ENCODE measurements at regions not wholly inside any gene's neighbourhood (a gene's known extent, or its start where the extent isn't known, plus 50 kb on each side); places are given as distances from the start of the nearest gene placed in this dataset.

- Histone ChIP-seq H3K36me3 (ENCODE audit: insufficient read depth, low read length) (no peaks in the 10 kb centered on the region), H3K4me3 (ENCODE audit: low read length) (no peak overlapping the region), H3K27ac (ENCODE audit: low read depth in 1 of 2, low read length in 2 of 2) (no peak overlapping the region), H3K27me3 (ENCODE audit: control insufficient read depth in 1 of 2, insufficient read depth in 2 of 2, low read length in 2 of 2) (peaks cover 0 to 2% of the 10 kb centered on the region in 2 experiments), H3K4me1 (ENCODE audit: insufficient read depth, low read length) (no peaks in the 10 kb centered on the region), H3K9me3 (ENCODE audit: control insufficient read depth in 1 of 2, insufficient read depth in 1 of 2, low read length in 2 of 2) (no peaks in the 10 kb centered on the region)
- Mint-ChIP-seq H3K27ac (no peak overlapping the region), H3K27me3 (peaks cover 4% of the 10 kb centered on the region), H3K9me3 (no peaks in the 10 kb centered on the region), H3K36me3 (ENCODE audit: low read depth) (no peaks in the 10 kb centered on the region), H3K4me1 (ENCODE audit: low read depth) (no peaks in the 10 kb centered on the region), H3K4me3 (no peak overlapping the region)
- TF ChIP-seq, protein P1, sequence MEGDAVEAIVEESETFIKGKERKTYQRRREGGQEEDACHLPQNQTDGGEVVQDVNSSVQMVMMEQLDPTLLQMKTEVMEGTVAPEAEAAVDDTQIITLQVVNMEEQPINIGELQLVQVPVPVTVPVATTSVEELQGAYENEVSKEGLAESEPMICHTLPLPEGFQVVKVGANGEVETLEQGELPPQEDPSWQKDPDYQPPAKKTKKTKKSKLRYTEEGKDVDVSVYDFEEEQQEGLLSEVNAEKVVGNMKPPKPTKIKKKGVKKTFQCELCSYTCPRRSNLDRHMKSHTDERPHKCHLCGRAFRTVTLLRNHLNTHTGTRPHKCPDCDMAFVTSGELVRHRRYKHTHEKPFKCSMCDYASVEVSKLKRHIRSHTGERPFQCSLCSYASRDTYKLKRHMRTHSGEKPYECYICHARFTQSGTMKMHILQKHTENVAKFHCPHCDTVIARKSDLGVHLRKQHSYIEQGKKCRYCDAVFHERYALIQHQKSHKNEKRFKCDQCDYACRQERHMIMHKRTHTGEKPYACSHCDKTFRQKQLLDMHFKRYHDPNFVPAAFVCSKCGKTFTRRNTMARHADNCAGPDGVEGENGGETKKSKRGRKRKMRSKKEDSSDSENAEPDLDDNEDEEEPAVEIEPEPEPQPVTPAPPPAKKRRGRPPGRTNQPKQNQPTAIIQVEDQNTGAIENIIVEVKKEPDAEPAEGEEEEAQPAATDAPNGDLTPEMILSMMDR (IDR thresholded peaks at IDR 0.05), result no peak
- intact Hi-C loops (cut with DNase I, micrococcal nuclease), result no loop called here
- no peak for ATAC-seq (ENCODE audit: poor library complexity)
- CTCF ChIA-PET, result no interaction called here
- no peak for DNase-seq
- POLR2A ChIA-PET, result no interaction called here
Measured at GRCh38 chr2:236858661-236859060, 227.0 kb upstream of the COPS8 start.

GRCh38 chr2:236859908-236860307 lies 225.8 kb upstream of the COPS8 start:
- CTCF ChIA-PET, result no interaction called here

DNA sequence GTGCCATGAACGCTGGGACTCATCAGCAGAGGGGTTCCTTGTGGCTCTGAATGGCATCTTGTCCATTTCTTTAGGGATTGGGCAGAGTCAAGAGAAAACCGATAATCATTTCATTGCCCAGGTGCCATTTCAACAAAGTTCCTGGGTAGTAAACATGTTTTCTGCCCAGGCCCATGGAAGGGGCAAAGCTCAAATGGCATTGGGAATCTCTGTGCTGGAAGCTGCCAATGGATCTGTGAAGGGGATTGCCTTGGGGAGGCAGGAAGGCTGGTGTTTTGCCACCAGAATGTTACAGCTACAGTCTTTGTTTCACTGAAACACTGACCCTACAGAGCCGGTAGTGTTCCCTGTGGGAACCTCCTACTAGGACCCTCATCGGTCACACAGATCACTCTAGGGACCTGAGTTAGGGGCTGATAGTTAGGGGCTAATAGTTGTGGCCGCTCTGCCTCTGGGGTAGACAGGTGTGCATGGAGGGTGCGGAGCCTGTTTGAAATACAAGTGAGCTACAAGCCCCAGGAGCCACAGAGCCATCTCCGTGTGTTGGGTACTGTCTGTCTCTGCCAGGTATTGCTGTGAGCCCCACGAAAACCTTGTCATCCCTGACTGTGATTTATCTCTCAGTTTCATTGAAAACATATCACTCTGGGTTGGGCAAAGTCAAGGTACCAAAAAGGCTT lies 224.4 kb upstream of the COPS8 start:
- Histone ChIP-seq H3K9me3 (ENCODE audit: control insufficient read depth in 1 of 2, insufficient read depth in 1 of 2, low read length in 2 of 2) (no peaks in the 10 kb centered on the region), H3K4me3 (ENCODE audit: low read length) (no peak overlapping the region), H3K4me1 (ENCODE audit: insufficient read depth, low read length) (no peaks in the 10 kb centered on the region), H3K27me3 (ENCODE audit: control insufficient read depth in 1 of 2, insufficient read depth in 2 of 2, low read length in 2 of 2) (no peaks in the 10 kb centered on the region), H3K36me3 (ENCODE audit: insufficient read depth, low read length) (no peaks in the 10 kb centered on the region), H3K27ac (ENCODE audit: low read depth in 1 of 2, low read length in 2 of 2) (no peak overlapping the region)
- peaks cover 2% of the 10 kb centered on the region for H3K9me3 Mint-ChIP-seq
- CTCF ChIA-PET, result no interaction called here
- no peak for DNase-seq
- TF ChIP-seq, protein P1 (IDR thresholded peaks at IDR 0.05), result no peak
- no peaks in the 10 kb centered on the region for H3K36me3 Mint-ChIP-seq (ENCODE audit: low read depth)
- no peaks in the 10 kb centered on the region for H3K4me1 Mint-ChIP-seq (ENCODE audit: low read depth)
- peaks cover 4% of the 10 kb centered on the region for H3K27me3 Mint-ChIP-seq
- POLR2A ChIA-PET, result no interaction called here
- ATAC-seq (ENCODE audit: poor library complexity), result no peak
- intact Hi-C loops (cut with DNase I, micrococcal nuclease), result no loop called here
- H3K27ac Mint-ChIP-seq, result no peak overlapping the region
- no peak overlapping the region for H3K4me3 Mint-ChIP-seq

More at GRCh38 chr2:236859908-236860307, 225.8 kb upstream of the COPS8 start:
- H3K4me1 ChIP-seq (ENCODE audit: insufficient read depth, low read length), result no peaks in the 10 kb centered on the region
- H3K27ac Mint-ChIP-seq, result no peak overlapping the region
- intact Hi-C loops (cut with DNase I, micrococcal nuclease), result no loop called here
- H3K36me3 ChIP-seq (ENCODE audit: insufficient read depth, low read length), result no peaks in the 10 kb centered on the region
- no peak overlapping the region for H3K4me3 Mint-ChIP-seq
- no peak overlapping the region for H3K27ac ChIP-seq (ENCODE audit: low read depth in 1 of 2, low read length in 2 of 2)
- no peaks in the 10 kb centered on the region for H3K36me3 Mint-ChIP-seq (ENCODE audit: low read depth)
- DNase-seq (no peak), ATAC-seq (ENCODE audit: poor library complexity) (no peak)
- H3K9me3 Mint-ChIP-seq, result no peaks in the 10 kb centered on the region
- TF ChIP-seq, protein P1 (IDR thresholded peaks at IDR 0.05), result no peak
- peaks cover 0 to 2% of the 10 kb centered on the region in 2 experiments for H3K27me3 ChIP-seq (ENCODE audit: control insufficient read depth in 1 of 2, insufficient read depth in 2 of 2, low read length in 2 of 2)
- POLR2A ChIA-PET, result no interaction called here
- H3K4me1 Mint-ChIP-seq (ENCODE audit: low read depth), result no peaks in the 10 kb centered on the region
- H3K27me3 Mint-ChIP-seq, result peaks cover 4% of the 10 kb centered on the region
- H3K9me3 ChIP-seq (ENCODE audit: control insufficient read depth in 1 of 2, insufficient read depth in 1 of 2, low read length in 2 of 2), result no peaks in the 10 kb centered on the region
- H3K4me3 ChIP-seq (ENCODE audit: low read length), result no peak overlapping the region

Data from CD4-positive, alpha-beta T cell (primary cell).